ENCODE measurements at regions not wholly inside any gene's neighbourhood (a gene's known extent, or its start where the extent isn't known, plus 50 kb on each side); places are given as distances from the start of the nearest gene placed in this dataset.

- ATAC-seq (ENCODE audit: low read depth) (peak; percentile 49), DNase-seq (ENCODE audit: low spot score) (no peak)
- H3K36me3 ChIP-seq (ENCODE audit: low read depth), result no peaks in the 10 kb centered on the region
- H3K9me3 ChIP-seq (ENCODE audit: severe bottlenecking), result no peaks in the 10 kb centered on the region
- TF ChIP-seq, protein P1, sequence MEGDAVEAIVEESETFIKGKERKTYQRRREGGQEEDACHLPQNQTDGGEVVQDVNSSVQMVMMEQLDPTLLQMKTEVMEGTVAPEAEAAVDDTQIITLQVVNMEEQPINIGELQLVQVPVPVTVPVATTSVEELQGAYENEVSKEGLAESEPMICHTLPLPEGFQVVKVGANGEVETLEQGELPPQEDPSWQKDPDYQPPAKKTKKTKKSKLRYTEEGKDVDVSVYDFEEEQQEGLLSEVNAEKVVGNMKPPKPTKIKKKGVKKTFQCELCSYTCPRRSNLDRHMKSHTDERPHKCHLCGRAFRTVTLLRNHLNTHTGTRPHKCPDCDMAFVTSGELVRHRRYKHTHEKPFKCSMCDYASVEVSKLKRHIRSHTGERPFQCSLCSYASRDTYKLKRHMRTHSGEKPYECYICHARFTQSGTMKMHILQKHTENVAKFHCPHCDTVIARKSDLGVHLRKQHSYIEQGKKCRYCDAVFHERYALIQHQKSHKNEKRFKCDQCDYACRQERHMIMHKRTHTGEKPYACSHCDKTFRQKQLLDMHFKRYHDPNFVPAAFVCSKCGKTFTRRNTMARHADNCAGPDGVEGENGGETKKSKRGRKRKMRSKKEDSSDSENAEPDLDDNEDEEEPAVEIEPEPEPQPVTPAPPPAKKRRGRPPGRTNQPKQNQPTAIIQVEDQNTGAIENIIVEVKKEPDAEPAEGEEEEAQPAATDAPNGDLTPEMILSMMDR (IDR thresholded peaks at IDR 0.05; ENCODE audit: poor library complexity, severe bottlenecking), result no peak
- peaks cover 15% of the 10 kb centered on the region for H3K4me1 ChIP-seq (ENCODE audit: insufficient read depth, poor library complexity, severe bottlenecking)
- H3K4me3 ChIP-seq (ENCODE audit: severe bottlenecking), result no peak overlapping the region
- H3K27me3 ChIP-seq (ENCODE audit: insufficient read depth, poor library complexity, severe bottlenecking), result no peaks in the 10 kb centered on the region
- peak overlapping the region; percentile 80 for H3K27ac ChIP-seq (ENCODE audit: poor library complexity, severe bottlenecking)
These were observed 79.5 kb downstream of the KLF5 start for GRCh38 chr13:73138276-73138637.

GRCh38 chr13:73136776-73137175, 78.0 kb downstream of the KLF5 start:
- Histone ChIP-seq H3K27ac (ENCODE audit: poor library complexity, severe bottlenecking) (peak overlapping the region; percentile 80), H3K27me3 (ENCODE audit: insufficient read depth, poor library complexity, severe bottlenecking) (no peaks in the 10 kb centered on the region), H3K4me3 (ENCODE audit: severe bottlenecking) (no peak overlapping the region), H3K9me3 (ENCODE audit: severe bottlenecking) (no peaks in the 10 kb centered on the region), H3K4me1 (ENCODE audit: insufficient read depth, poor library complexity, severe bottlenecking) (peaks cover 15% of the 10 kb centered on the region), H3K36me3 (ENCODE audit: low read depth) (no peaks in the 10 kb centered on the region)
- TF ChIP-seq, protein P1 (IDR thresholded peaks at IDR 0.05; ENCODE audit: poor library complexity, severe bottlenecking), result no peak
- DNase-seq (ENCODE audit: low spot score), result no peak
- no peak for ATAC-seq (ENCODE audit: low read depth)

DNA sequence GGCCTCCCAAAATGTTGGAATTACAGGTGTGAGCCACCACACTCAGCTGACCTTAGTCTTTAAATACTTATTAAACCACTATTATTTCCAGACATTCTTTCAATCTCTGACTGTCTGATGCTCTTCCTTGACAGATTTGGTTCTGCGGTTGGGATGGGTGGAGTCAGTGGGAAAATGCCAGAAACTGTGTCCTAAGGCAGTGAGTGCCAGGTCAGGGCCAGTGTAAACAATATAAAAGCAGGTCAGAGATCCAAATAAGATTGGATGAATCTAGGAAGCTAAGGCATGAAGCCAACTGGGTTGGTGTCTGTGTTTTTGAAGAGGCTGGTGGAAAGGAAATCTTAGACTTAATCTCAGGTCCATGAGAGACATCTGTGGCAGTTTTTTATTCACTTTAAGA, 74.7 kb downstream of the KLF5 start:
- DNase-seq (ENCODE audit: low spot score), result no peak
- no peak overlapping the region for H3K4me3 ChIP-seq (ENCODE audit: severe bottlenecking)
- no peaks in the 10 kb centered on the region for H3K36me3 ChIP-seq (ENCODE audit: low read depth)
- H3K27ac ChIP-seq (ENCODE audit: poor library complexity, severe bottlenecking), result peak overlapping the region; percentile 68
- TF ChIP-seq, protein P1 (IDR thresholded peaks at IDR 0.05; ENCODE audit: poor library complexity, severe bottlenecking), result no peak
- no peaks in the 10 kb centered on the region for H3K9me3 ChIP-seq (ENCODE audit: severe bottlenecking)
- H3K4me1 ChIP-seq (ENCODE audit: insufficient read depth, poor library complexity, severe bottlenecking), result peaks cover 7% of the 10 kb centered on the region
- no peaks in the 10 kb centered on the region for H3K27me3 ChIP-seq (ENCODE audit: insufficient read depth, poor library complexity, severe bottlenecking)
- peak; percentile 80 for ATAC-seq (ENCODE audit: low read depth)

- Histone ChIP-seq H3K36me3 (ENCODE audit: low read depth) (no peaks in the 10 kb centered on the region), H3K9me3 (ENCODE audit: severe bottlenecking) (no peaks in the 10 kb centered on the region), H3K27ac (ENCODE audit: poor library complexity, severe bottlenecking) (no peak overlapping the region), H3K4me3 (ENCODE audit: severe bottlenecking) (no peak overlapping the region), H3K4me1 (ENCODE audit: insufficient read depth, poor library complexity, severe bottlenecking) (no peaks in the 10 kb centered on the region), H3K27me3 (ENCODE audit: insufficient read depth, poor library complexity, severe bottlenecking) (no peaks in the 10 kb centered on the region)
- DNase-seq (ENCODE audit: low spot score) (no peak), ATAC-seq (ENCODE audit: low read depth) (no peak)
- TF ChIP-seq, protein P1 (IDR thresholded peaks at IDR 0.05; ENCODE audit: poor library complexity, severe bottlenecking), result no peak
These were observed 72.4 kb downstream of the KLF5 start for GRCh38 chr13:73131247-73131646.

DNA sequence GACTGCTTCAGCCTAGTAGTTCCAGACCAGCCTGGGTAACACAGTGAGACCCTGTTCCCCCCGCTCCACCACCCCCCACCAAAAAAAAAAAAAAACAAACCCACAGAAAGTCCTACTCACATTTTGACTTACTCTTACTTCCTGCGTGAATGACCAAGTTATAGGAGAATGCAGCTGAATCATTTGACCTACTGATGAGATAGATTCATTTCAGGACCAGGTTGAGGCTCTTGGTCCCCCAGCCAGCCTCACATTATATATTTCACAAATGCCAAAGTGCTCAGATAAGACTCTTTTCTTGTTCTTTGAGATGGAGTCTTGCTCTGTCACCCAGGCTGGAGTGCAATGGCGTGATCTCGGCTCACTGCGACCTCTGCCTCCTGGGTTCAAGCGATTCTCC, 70.2 kb downstream of the KLF5 start:
- H3K4me1 ChIP-seq (ENCODE audit: insufficient read depth, poor library complexity, severe bottlenecking), result no peaks in the 10 kb centered on the region
- H3K27ac ChIP-seq (ENCODE audit: poor library complexity, severe bottlenecking), result no peak overlapping the region
- H3K27me3 ChIP-seq (ENCODE audit: insufficient read depth, poor library complexity, severe bottlenecking), result no peaks in the 10 kb centered on the region
- H3K4me3 ChIP-seq (ENCODE audit: severe bottlenecking), result no peak overlapping the region
- ATAC-seq (ENCODE audit: low read depth) (no peak), DNase-seq (ENCODE audit: low spot score) (no peak)
- no peaks in the 10 kb centered on the region for H3K36me3 ChIP-seq (ENCODE audit: low read depth)
- no peaks in the 10 kb centered on the region for H3K9me3 ChIP-seq (ENCODE audit: severe bottlenecking)
- TF ChIP-seq, protein P1 (IDR thresholded peaks at IDR 0.05; ENCODE audit: poor library complexity, severe bottlenecking), result no peak
